WTC11 (cell line): ENCODE measurements at regions not wholly inside any gene's neighbourhood (a gene's known extent, or its start where the extent isn't known, plus 50 kb on each side); places are given as distances from the start of the nearest gene placed in this dataset.

ENCODE experiments used
- GABPB1 ChIP-seq: sonication (generic); formaldehyde crosslinking; IDR thresholded peaks from 2 replicates; pipeline ENCODE4 v1.8.1; 2023; ENCODE audit warnings: mild to moderate bottlenecking, missing genetic modification reagents
- SMAD3 ChIP-seq: sonication (generic); formaldehyde crosslinking; IDR thresholded peaks from 2 replicates; pipeline ENCODE4 v1.8.0; 2022; ENCODE audit warnings: missing genetic modification reagents, mild to moderate bottlenecking, borderline replicate concordance
- TF ChIP-seq, protein P1 (sequence below): sonication (generic); formaldehyde crosslinking; IDR thresholded peaks from 2 replicates; pipeline ENCODE4 v1.8.1; 2022; ENCODE audit warnings: mild to moderate bottlenecking, missing genetic modification reagents, moderate library complexity, borderline replicate concordance
- TF ChIP-seq, protein P2 (sequence below): sonication (generic); formaldehyde crosslinking; IDR thresholded peaks from 2 replicates; pipeline ENCODE4 v1.8.1; 2023; ENCODE audit warnings: mild to moderate bottlenecking, missing genetic modification reagents, moderate library complexity

DNA sequence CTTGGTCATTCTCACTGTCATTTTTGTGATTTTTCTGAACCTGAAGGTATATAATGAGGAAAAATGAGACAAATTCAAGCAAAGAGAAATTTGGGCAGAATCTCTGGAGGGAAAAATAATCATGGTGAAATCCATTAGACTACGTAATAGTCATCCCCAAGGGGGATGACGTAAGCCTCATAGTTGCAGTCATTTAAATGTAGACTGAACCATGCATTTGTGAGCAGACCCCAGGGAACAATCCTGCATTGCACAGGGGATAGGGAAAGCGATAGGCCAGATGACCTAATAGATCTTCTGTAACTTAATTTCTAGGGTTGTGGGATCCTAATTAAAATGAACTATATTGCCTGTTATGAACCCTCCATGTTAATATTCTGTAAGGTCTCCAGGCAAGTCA is 167.4 kb upstream of the C1orf21 start:
- TF ChIP-seq, protein P1, sequence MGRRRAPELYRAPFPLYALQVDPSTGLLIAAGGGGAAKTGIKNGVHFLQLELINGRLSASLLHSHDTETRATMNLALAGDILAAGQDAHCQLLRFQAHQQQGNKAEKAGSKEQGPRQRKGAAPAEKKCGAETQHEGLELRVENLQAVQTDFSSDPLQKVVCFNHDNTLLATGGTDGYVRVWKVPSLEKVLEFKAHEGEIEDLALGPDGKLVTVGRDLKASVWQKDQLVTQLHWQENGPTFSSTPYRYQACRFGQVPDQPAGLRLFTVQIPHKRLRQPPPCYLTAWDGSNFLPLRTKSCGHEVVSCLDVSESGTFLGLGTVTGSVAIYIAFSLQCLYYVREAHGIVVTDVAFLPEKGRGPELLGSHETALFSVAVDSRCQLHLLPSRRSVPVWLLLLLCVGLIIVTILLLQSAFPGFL (CRISPR knock-in tag), result no peak
- TF ChIP-seq, protein P2, sequence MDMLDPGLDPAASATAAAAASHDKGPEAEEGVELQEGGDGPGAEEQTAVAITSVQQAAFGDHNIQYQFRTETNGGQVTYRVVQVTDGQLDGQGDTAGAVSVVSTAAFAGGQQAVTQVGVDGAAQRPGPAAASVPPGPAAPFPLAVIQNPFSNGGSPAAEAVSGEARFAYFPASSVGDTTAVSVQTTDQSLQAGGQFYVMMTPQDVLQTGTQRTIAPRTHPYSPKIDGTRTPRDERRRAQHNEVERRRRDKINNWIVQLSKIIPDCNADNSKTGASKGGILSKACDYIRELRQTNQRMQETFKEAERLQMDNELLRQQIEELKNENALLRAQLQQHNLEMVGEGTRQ (CRISPR knock-in tag), result no peak
- no peak for TF ChIP-seq GABPB1
- no peak for TF ChIP-seq SMAD3
